ENCODE measurements at regions not wholly inside any gene's neighbourhood (a gene's known extent, or its start where the extent isn't known, plus 50 kb on each side); places are given as distances from the start of the nearest gene placed in this dataset.

- Histone ChIP-seq H3K27ac (ENCODE audit: low read length) (no peak overlapping the region), H3K27me3 (ENCODE audit: control insufficient read depth, insufficient read depth, low read length) (no peaks in the 10 kb centered on the region), H3K4me3 (ENCODE audit: low read length) (no peak overlapping the region), H3K36me3 (ENCODE audit: control insufficient read depth, insufficient read depth, low read length) (no peaks in the 10 kb centered on the region), H3K4me1 (ENCODE audit: control insufficient read depth, insufficient read depth, low read length) (no peaks in the 10 kb centered on the region), H3K9me3 (ENCODE audit: control insufficient read depth, insufficient read depth, low read length) (no peaks in the 10 kb centered on the region)
- TF ChIP-seq CTCF (IDR thresholded peaks at IDR 0.05) = no peak
- ATAC-seq (no peak), DNase-seq (no peak)
- Mint-ChIP-seq H3K36me3 (no peaks in the 10 kb centered on the region), H3K9me3 (peaks cover 10 to 17% of the 10 kb centered on the region in 2 donors), H3K4me1 (no peaks in the 10 kb centered on the region), H3K27ac (no peak overlapping the region), H3K27me3 (ENCODE audit: low read depth in 2 of 2) (no peaks in the 10 kb centered on the region), H3K4me3 (no peak overlapping the region)
- intact Hi-C loops (cut with micrococcal nuclease) = no loop called here
- WGBS (ENCODE audit: insufficient coverage) = 60% methylated on average over 3 of the region's 3 CpGs
These were observed 1947.6 kb upstream of the CELF4 start for GRCh38 chr18:39513186-39513585.

DNA sequence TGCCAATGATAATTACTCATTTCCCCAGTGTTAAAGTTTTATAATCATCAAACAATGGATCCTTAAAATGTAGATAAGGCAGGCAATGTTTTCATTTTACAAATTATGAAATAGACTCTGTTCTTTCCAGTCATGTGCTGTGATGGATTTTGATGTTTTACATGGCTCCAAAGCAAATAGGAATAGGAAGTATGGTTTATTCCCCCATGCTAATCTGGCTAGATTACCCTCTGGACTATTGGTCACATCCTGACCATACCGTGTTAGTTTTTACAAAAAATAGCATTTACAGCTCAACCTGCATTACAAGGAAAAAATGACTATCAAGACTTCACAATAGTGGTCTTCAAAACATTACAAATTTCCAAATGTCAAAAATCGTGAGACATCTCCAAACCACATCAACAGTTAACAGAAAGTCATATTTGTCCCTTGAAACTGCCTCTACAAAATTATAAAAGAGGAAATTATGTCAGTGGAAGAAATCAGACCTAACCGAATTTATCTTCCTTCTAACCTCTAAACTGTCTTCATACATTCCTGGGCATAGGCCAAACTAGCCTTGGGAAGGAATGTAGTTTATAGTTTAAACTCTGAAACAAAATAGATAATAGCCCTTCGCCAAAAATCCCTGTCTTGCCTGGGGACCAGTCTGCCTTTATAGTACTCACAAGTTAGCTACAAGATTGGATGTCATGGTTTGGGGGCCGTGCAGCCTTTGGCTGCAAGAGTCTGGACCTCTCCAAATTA, 1941.2 kb upstream of the CELF4 start:
- intact Hi-C loops (cut with micrococcal nuclease) = no loop called here
- H3K9me3 Mint-ChIP-seq = peaks cover 11 to 18% of the 10 kb centered on the region in 2 donors

GRCh38 chr18:39500306-39500705, 1934.7 kb upstream of the CELF4 start:
- H3K27me3 ChIP-seq (ENCODE audit: control insufficient read depth, insufficient read depth, low read length) = no peaks in the 10 kb centered on the region
- 77% methylated on average over 2 of the region's 3 CpGs for WGBS (ENCODE audit: insufficient coverage)
- H3K4me1 ChIP-seq (ENCODE audit: control insufficient read depth, insufficient read depth, low read length) = no peaks in the 10 kb centered on the region
- H3K27me3 Mint-ChIP-seq (ENCODE audit: low read depth in 2 of 2) = no peaks in the 10 kb centered on the region
- TF ChIP-seq CTCF (IDR thresholded peaks at IDR 0.05) = no peak
- H3K36me3 ChIP-seq (ENCODE audit: control insufficient read depth, insufficient read depth, low read length) = no peaks in the 10 kb centered on the region
- H3K9me3 Mint-ChIP-seq = peaks cover 5 to 13% of the 10 kb centered on the region in 2 donors
- H3K4me1 Mint-ChIP-seq = no peaks in the 10 kb centered on the region
- peaks cover 2% of the 10 kb centered on the region for H3K9me3 ChIP-seq (ENCODE audit: control insufficient read depth, insufficient read depth, low read length)
- DNase-seq (no peak), ATAC-seq (no peak)
- no peak overlapping the region for H3K27ac Mint-ChIP-seq
- no peak overlapping the region for H3K4me3 Mint-ChIP-seq
- H3K27ac ChIP-seq (ENCODE audit: low read length) = no peak overlapping the region
- no peaks in the 10 kb centered on the region for H3K36me3 Mint-ChIP-seq
- intact Hi-C loops (cut with micrococcal nuclease) = no loop called here
- no peak overlapping the region for H3K4me3 ChIP-seq (ENCODE audit: low read length)

More for the DNA sequence above, 1941.2 kb upstream of the CELF4 start:
- ATAC-seq (no peak), DNase-seq (no peak)
- TF ChIP-seq CTCF (IDR thresholded peaks at IDR 0.05) = no peak
- Histone ChIP-seq H3K9me3 (ENCODE audit: control insufficient read depth, insufficient read depth, low read length) (peaks cover 4% of the 10 kb centered on the region), H3K27ac (ENCODE audit: low read length) (no peak overlapping the region), H3K27me3 (ENCODE audit: control insufficient read depth, insufficient read depth, low read length) (no peaks in the 10 kb centered on the region), H3K4me3 (ENCODE audit: low read length) (no peak overlapping the region), H3K36me3 (ENCODE audit: control insufficient read depth, insufficient read depth, low read length) (no peaks in the 10 kb centered on the region), H3K4me1 (ENCODE audit: control insufficient read depth, insufficient read depth, low read length) (no peaks in the 10 kb centered on the region)
- H3K27ac Mint-ChIP-seq = no peak overlapping the region
- WGBS (ENCODE audit: insufficient coverage) = 71% methylated on average over 4 of the region's 5 CpGs
- H3K4me1 Mint-ChIP-seq = no peaks in the 10 kb centered on the region
- no peaks in the 10 kb centered on the region for H3K36me3 Mint-ChIP-seq
- H3K4me3 Mint-ChIP-seq = no peak overlapping the region
- no peaks in the 10 kb centered on the region for H3K27me3 Mint-ChIP-seq (ENCODE audit: low read depth in 2 of 2)

- Histone ChIP-seq H3K4me3 (ENCODE audit: low read length) (no peak overlapping the region), H3K36me3 (ENCODE audit: control insufficient read depth, insufficient read depth, low read length) (no peaks in the 10 kb centered on the region), H3K9me3 (ENCODE audit: control insufficient read depth, insufficient read depth, low read length) (peaks cover 2% of the 10 kb centered on the region), H3K4me1 (ENCODE audit: control insufficient read depth, insufficient read depth, low read length) (no peaks in the 10 kb centered on the region), H3K27ac (ENCODE audit: low read length) (no peak overlapping the region), H3K27me3 (ENCODE audit: control insufficient read depth, insufficient read depth, low read length) (no peaks in the 10 kb centered on the region)
- ATAC-seq (no peak), DNase-seq (no peak)
- intact Hi-C loops (cut with micrococcal nuclease) = no loop called here
- Mint-ChIP-seq H3K4me1 (no peaks in the 10 kb centered on the region), H3K4me3 (no peak overlapping the region), H3K36me3 (no peaks in the 10 kb centered on the region), H3K9me3 (peaks cover 4 to 11% of the 10 kb centered on the region in 2 donors), H3K27ac (no peak overlapping the region), H3K27me3 (ENCODE audit: low read depth in 2 of 2) (no peaks in the 10 kb centered on the region)
- TF ChIP-seq CTCF (IDR thresholded peaks at IDR 0.05) = no peak
These were observed 1932.2 kb upstream of the CELF4 start for GRCh38 chr18:39497821-39498220.
